HCT116 (cell line): ENCODE measurements at regions not wholly inside any gene's neighbourhood (a gene's known extent, or its start where the extent isn't known, plus 50 kb on each side); places are given as distances from the start of the nearest gene placed in this dataset.

Experiments used
- ATAC-seq: fragments of 200-7000 bp; cut with Tn5 transposase; 2 replicates; pipeline ENCODE4 v1.9.1; 2020; ENCODE audit warnings: mild to moderate bottlenecking, moderate library complexity
- BruUV-seq: library from RNA; stranded (reverse); fragments of 400-500 nt; replicated peaks from 2 replicates; lab custom pipeline; 2021; lab: Mats Ljungman, UMichigan
- CTCF ChIA-PET: fragments of 300-600 bp; sonication (Branson Sonifier 250); formaldehyde crosslinking; loops from one replicate; lab custom pipeline; 2021; ENCODE audit warnings: antibody characterized with exemption; lab: Charles Lee
- POLR2A ChIA-PET: fragments of 300-600, 350-600 bp; sonication (Branson Sonifier 250); formaldehyde crosslinking; loops from one replicate; lab custom pipeline; 2021; ENCODE audit warnings: antibody characterized with exemption; lab: Charles Lee
- RAD21 ChIA-PET, 2 experiments: fragments of 300-600 bp; sonication (Branson Sonifier 250); formaldehyde crosslinking; loops; one replicate each; lab custom pipeline; 2023; ENCODE audit warnings: low total read pairs in 2 of 2; ENCODE audit not compliant: uncharacterized antibody in 2 of 2, unreplicated experiment in 2 of 2, low non-redundant PET in 1 of 2; lab: Charles Lee
- DNase-seq: peaks from one replicate; pipeline ENCODE4 v3.0.0-alpha.2; 2010; ENCODE audit warnings: low read depth, low spot score
- H2AFZ ChIP-seq: fragments of 200-600 bp; shearing (Covaris generic), sonication (generic); 2 replicates; pipeline ENCODE4 v1.6.1; 2017; ENCODE audit warnings: low read depth, mixed run types, mixed read lengths, antibody characterized with exemption, low read length; ENCODE audit not compliant: poor library complexity, severe bottlenecking
- H3K27ac ChIP-seq: 2 replicates; pipeline ENCODE4 v1.5.1; 2012; ENCODE audit warnings: low read depth, low read length
- H3K27me3 ChIP-seq: fragments of 200-600 bp; sonication (generic); 2 replicates; pipeline ENCODE4 v1.6.1; 2016; ENCODE audit warnings: mixed run types, low read length, mixed read lengths; ENCODE audit not compliant: insufficient read depth
- H3K36me3 ChIP-seq, 2 experiments: fragments of 200-500 bp in 1 of 2; fragments of 200-600 bp in 1 of 2; sonication (Bioruptor generic) in 1 of 2; sonication (generic) in 1 of 2; 2 replicates each; pipeline versions ENCODE4 v1.5.1 to v1.6.1; 2014 to 2016; ENCODE audit warnings: low read length in 2 of 2, inconsistent platforms in 1 of 2, mixed read lengths in 1 of 2, mixed run types in 1 of 2; ENCODE audit not compliant: insufficient read depth in 2 of 2, control insufficient read depth in 1 of 2
- H3K4me1 ChIP-seq, 2 experiments: fragments of 200-600 bp in 1 of 2; sonication (generic) in 1 of 2; 2 replicates each; pipeline versions ENCODE4 v1.5.1 to v1.6.1; 2012 to 2017; ENCODE audit warnings: low read length in 2 of 2, inconsistent platforms in 1 of 2, mild to moderate bottlenecking in 1 of 2, mixed read lengths in 1 of 2, mixed run types in 1 of 2, moderate library complexity in 1 of 2; ENCODE audit not compliant: insufficient read depth in 2 of 2, control insufficient read depth in 1 of 2
- H3K4me2 ChIP-seq: fragments of 200-600 bp; sonication (generic); 2 replicates; pipeline ENCODE4 v1.6.1; 2017; ENCODE audit warnings: mixed run types, low read length, mixed read lengths
- H3K4me3 ChIP-seq, 2 experiments: fragments of 200-600 bp in 1 of 2; sonication (generic) in 1 of 2; replicated peaks in 1 of 2; 2 replicates each; pipeline ENCODE4 v1.5.1; 2011 to 2016; ENCODE audit warnings: low read length in 2 of 2, control low read depth in 1 of 2, low read depth in 1 of 2, mild to moderate bottlenecking in 1 of 2, mixed read lengths in 1 of 2, mixed run types in 1 of 2
- H3K79me2 ChIP-seq: fragments of 200-600 bp; sonication (generic); 2 replicates; pipeline ENCODE4 v1.6.1; 2017; ENCODE audit warnings: mild to moderate bottlenecking, mixed run types, low read length, moderate library complexity, mixed read lengths; ENCODE audit not compliant: insufficient read depth
- H3K9ac ChIP-seq: fragments of 200-600 bp; sonication (generic); 2 replicates; pipeline ENCODE4 v1.6.1; 2016; ENCODE audit warnings: low read length, mixed read lengths
- H3K9me2 ChIP-seq: fragments of 200-600 bp; sonication (generic), shearing (Covaris generic); 2 replicates; pipeline ENCODE4 v1.6.1; 2017; ENCODE audit warnings: mixed run types, mild to moderate bottlenecking, moderate library complexity; ENCODE audit not compliant: insufficient read depth
- H3K9me3 ChIP-seq, 2 experiments: fragments of 200-500 bp in 1 of 2; fragments of 200-600 bp in 1 of 2; sonication (Bioruptor generic) in 1 of 2; sonication (generic) in 1 of 2; 2 replicates each; pipeline ENCODE4 v1.6.1; 2014 to 2017; ENCODE audit warnings: low read length in 2 of 2, mixed read lengths in 2 of 2, inconsistent platforms in 1 of 2, low read depth in 1 of 2, mild to moderate bottlenecking in 1 of 2, mixed run types in 1 of 2, moderate library complexity in 1 of 2; ENCODE audit not compliant: control insufficient read depth in 1 of 2, insufficient read depth in 1 of 2
- H4K20me1 ChIP-seq: fragments of 200-600 bp; sonication (generic), shearing (Covaris generic); 2 replicates; pipeline ENCODE4 v1.6.1; 2017; ENCODE audit warnings: mixed run types, mild to moderate bottlenecking, moderate library complexity; ENCODE audit not compliant: insufficient read depth
- CEBPB ChIP-seq: IDR thresholded peaks from 2 replicates; pipeline ENCODE4 v1.6.1; 2012; ENCODE audit warnings: low read depth
- EGR1 ChIP-seq: IDR thresholded peaks from 2 replicates; pipeline ENCODE4 v1.6.1; 2012; ENCODE audit warnings: low read depth
- ELF1 ChIP-seq: IDR thresholded peaks from 2 replicates; pipeline ENCODE4 v1.6.1; 2012; ENCODE audit warnings: low read depth, borderline replicate concordance
- EZH2 ChIP-seq: fragments of 200-600 bp; sonication (generic); IDR thresholded peaks from 2 replicates; pipeline ENCODE4 v1.6.1; 2017; ENCODE audit warnings: antibody characterized with exemption, mixed run types
- JUND ChIP-seq: IDR thresholded peaks from 2 replicates; pipeline ENCODE4 v1.6.1; 2012
- POLR2A ChIP-seq: IDR thresholded peaks from 2 replicates; pipeline ENCODE4 v1.7.0; 2011; ENCODE audit warnings: borderline replicate concordance; ENCODE audit not compliant: insufficient read depth, insufficient read length; ENCODE audit errors: extremely low read depth
- POLR2AphosphoS5 ChIP-seq: IDR thresholded peaks from 2 replicates; pipeline ENCODE4 v1.6.1; 2011; ENCODE audit warnings: mild to moderate bottlenecking, low read depth, low read length, moderate library complexity
- RAD21 ChIP-seq: IDR thresholded peaks from 2 replicates; pipeline ENCODE4 v1.6.1; 2012; ENCODE audit warnings: low read depth, mild to moderate bottlenecking
- SRF ChIP-seq: IDR thresholded peaks from 2 replicates; pipeline ENCODE4 v1.6.1; 2012; ENCODE audit warnings: low read depth
- TCF7L2 ChIP-seq: IDR thresholded peaks from 2 replicates; pipeline ENCODE4 v1.7.0; 2011; ENCODE audit warnings: borderline replicate concordance, inconsistent platforms; ENCODE audit not compliant: insufficient read depth, insufficient read length; ENCODE audit errors: extremely low read depth
- ZNF274 ChIP-seq: fragments of 200-500 bp; sonication (Bioruptor generic); IDR thresholded peaks from 2 replicates; pipeline ENCODE4 v1.6.1; 2014; ENCODE audit warnings: mild to moderate bottlenecking, low read depth, low read length, inconsistent platforms
- intact Hi-C: fragments of 100-400 bp; cut with micrococcal nuclease; formaldehyde crosslinking; loops from 2 replicates; pipeline ENCODE4 v1.10.0; 2022
- TF ChIP-seq, protein P1 (sequence below): IDR thresholded peaks from 2 replicates; pipeline ENCODE4 v1.6.1; 2012; ENCODE audit warnings: low read depth
- TF ChIP-seq, protein P2 (sequence below), 3 experiments: fragments of 200-600 bp in 1 of 3; sonication (generic) in 1 of 3; IDR thresholded peaks in 2 of 3; conservative IDR thresholded peaks in 1 of 3; 2 replicates each; pipeline ENCODE4 v1.5.1; 2012 to 2017; ENCODE audit warnings: low read depth in 2 of 3, low read length in 2 of 3, antibody characterized with exemption in 1 of 3, borderline replicate concordance in 1 of 3, control low read depth in 1 of 3, mild to moderate bottlenecking in 1 of 3, mixed read lengths in 1 of 3, mixed run types in 1 of 3, moderate library complexity in 1 of 3; ENCODE audit not compliant: insufficient read depth in 1 of 3
- TF ChIP-seq, protein P3 (sequence below): IDR thresholded peaks from 2 replicates; pipeline ENCODE4 v1.6.1; 2012
- TF ChIP-seq, protein P4 (sequence below): IDR thresholded peaks from 2 replicates; pipeline ENCODE4 v1.6.1; 2012

DNA sequence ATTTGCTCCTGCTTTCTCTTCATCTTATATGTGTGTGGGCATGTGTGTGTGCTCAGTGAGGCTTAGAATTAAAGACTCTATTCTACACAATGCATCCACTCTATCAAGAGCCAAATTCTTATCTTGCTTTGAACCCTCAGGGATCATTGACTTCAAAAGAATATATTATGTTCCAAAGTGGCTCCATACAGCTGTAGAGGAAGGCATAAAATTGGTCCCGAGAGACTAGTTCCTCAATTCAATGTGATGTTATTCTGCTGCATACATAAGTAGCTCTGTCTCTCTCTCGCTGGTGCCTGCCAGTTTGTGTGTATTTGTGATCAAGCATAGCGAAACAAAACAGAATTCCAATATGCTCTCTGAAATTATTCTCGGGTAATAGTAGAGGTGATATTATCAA lies 997.9 kb upstream of the POT1 start:
- Histone ChIP-seq H3K4me1 (no peaks in the 10 kb centered on the region), H3K9me3 (no peaks in the 10 kb centered on the region), H3K36me3 (no peaks in the 10 kb centered on the region), H4K20me1 (no peaks in the 10 kb centered on the region), H3K9ac (no peak overlapping the region), H3K9me2 (no peaks in the 10 kb centered on the region), H3K79me2 (no peaks in the 10 kb centered on the region), H3K27ac (no peak overlapping the region), H3K27me3 (no peaks in the 10 kb centered on the region), H2AFZ (no peak overlapping the region)
- ChIA-PET RAD21 (no interaction called here), CTCF (no interaction called here)
- no peak for ATAC-seq
- TF ChIP-seq ELF1 (no peak), EGR1 (no peak), POLR2A (no peak)
- TF ChIP-seq, all 23 proteins: peak for 0
- BruUV-seq, result no TSS peak
- POLR2A ChIA-PET, result no interaction called here
- intact Hi-C loops, result no loop called here
- Histone ChIP-seq H3K4me3 (no peak overlapping the region), H3K4me2 (no peak overlapping the region)
- no peak for DNase-seq

DNA sequence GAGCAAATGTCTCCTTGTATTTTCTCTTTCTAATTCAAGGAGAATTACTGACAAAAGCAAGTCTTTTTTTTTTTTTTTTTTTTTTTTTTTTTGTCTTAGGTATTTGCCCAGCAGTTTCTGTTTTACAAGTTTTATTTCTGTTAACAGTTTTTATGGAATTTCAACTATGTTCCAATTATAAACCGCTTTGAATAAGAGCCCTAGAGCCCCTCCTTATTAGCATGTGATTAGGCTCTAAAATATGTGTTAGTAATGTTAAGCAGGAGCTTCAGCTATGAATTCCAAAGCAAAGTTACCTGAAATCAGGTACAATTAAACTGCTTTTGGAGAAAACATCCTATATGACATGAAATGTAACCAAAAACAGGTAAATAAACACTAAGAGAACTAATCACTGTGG lies 997.0 kb upstream of the POT1 start:
- DNase-seq (no peak), ATAC-seq (no peak)
- intact Hi-C loops, result no loop called here
- Histone ChIP-seq H3K4me1 (no peaks in the 10 kb centered on the region), H3K4me3 (no peak overlapping the region), H3K9ac (no peak overlapping the region), H3K27ac (no peak overlapping the region), H3K9me3 (no peaks in the 10 kb centered on the region), H3K36me3 (no peaks in the 10 kb centered on the region), H3K27me3 (no peaks in the 10 kb centered on the region), H2AFZ (no peak overlapping the region), H3K9me2 (no peaks in the 10 kb centered on the region), H4K20me1 (no peaks in the 10 kb centered on the region), H3K79me2 (no peaks in the 10 kb centered on the region), H3K4me2 (no peak overlapping the region)
- no TSS peak for BruUV-seq
- POLR2A ChIA-PET, result no interaction called here
- RAD21 ChIA-PET, result no interaction called here
- CTCF ChIA-PET, result no interaction called here
- TF ChIP-seq POLR2AphosphoS5 (no peak), EGR1 (no peak), TCF7L2 (no peak), ZNF274 (no peak), RAD21 (no peak), JUND (no peak), ELF1 (no peak), SRF (no peak), EZH2 (no peak), CEBPB (no peak)
- TF ChIP-seq, protein P1, sequence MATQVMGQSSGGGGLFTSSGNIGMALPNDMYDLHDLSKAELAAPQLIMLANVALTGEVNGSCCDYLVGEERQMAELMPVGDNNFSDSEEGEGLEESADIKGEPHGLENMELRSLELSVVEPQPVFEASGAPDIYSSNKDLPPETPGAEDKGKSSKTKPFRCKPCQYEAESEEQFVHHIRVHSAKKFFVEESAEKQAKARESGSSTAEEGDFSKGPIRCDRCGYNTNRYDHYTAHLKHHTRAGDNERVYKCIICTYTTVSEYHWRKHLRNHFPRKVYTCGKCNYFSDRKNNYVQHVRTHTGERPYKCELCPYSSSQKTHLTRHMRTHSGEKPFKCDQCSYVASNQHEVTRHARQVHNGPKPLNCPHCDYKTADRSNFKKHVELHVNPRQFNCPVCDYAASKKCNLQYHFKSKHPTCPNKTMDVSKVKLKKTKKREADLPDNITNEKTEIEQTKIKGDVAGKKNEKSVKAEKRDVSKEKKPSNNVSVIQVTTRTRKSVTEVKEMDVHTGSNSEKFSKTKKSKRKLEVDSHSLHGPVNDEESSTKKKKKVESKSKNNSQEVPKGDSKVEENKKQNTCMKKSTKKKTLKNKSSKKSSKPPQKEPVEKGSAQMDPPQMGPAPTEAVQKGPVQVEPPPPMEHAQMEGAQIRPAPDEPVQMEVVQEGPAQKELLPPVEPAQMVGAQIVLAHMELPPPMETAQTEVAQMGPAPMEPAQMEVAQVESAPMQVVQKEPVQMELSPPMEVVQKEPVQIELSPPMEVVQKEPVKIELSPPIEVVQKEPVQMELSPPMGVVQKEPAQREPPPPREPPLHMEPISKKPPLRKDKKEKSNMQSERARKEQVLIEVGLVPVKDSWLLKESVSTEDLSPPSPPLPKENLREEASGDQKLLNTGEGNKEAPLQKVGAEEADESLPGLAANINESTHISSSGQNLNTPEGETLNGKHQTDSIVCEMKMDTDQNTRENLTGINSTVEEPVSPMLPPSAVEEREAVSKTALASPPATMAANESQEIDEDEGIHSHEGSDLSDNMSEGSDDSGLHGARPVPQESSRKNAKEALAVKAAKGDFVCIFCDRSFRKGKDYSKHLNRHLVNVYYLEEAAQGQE, result no peak
- TF ChIP-seq, protein P2, sequence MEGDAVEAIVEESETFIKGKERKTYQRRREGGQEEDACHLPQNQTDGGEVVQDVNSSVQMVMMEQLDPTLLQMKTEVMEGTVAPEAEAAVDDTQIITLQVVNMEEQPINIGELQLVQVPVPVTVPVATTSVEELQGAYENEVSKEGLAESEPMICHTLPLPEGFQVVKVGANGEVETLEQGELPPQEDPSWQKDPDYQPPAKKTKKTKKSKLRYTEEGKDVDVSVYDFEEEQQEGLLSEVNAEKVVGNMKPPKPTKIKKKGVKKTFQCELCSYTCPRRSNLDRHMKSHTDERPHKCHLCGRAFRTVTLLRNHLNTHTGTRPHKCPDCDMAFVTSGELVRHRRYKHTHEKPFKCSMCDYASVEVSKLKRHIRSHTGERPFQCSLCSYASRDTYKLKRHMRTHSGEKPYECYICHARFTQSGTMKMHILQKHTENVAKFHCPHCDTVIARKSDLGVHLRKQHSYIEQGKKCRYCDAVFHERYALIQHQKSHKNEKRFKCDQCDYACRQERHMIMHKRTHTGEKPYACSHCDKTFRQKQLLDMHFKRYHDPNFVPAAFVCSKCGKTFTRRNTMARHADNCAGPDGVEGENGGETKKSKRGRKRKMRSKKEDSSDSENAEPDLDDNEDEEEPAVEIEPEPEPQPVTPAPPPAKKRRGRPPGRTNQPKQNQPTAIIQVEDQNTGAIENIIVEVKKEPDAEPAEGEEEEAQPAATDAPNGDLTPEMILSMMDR (IDR thresholded peaks at IDR 0.05 in 2 of 3, conservative IDR thresholded peaks at IDR 0.05 in 1 of 3; ENCODE audit: borderline replicate concordance in 1 of 3, insufficient read depth in 1 of 3, low read depth in 2 of 3, low read length in 2 of 3), result no peak
- TF ChIP-seq, protein P3, sequence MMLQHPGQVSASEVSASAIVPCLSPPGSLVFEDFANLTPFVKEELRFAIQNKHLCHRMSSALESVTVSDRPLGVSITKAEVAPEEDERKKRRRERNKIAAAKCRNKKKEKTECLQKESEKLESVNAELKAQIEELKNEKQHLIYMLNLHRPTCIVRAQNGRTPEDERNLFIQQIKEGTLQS, result no peak
- TF ChIP-seq, protein P4, sequence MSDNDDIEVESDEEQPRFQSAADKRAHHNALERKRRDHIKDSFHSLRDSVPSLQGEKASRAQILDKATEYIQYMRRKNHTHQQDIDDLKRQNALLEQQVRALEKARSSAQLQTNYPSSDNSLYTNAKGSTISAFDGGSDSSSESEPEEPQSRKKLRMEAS, result no peak
